Spleen (tissue), 11 donors: ENCODE measurements at regions not wholly inside any gene's neighbourhood (a gene's known extent, or its start where the extent isn't known, plus 50 kb on each side); places are given as distances from the start of the nearest gene placed in this dataset.

Experiments
- DNase-seq: peaks from one replicate; pipeline ENCODE4 v3.0.0-alpha.2; 2020
- H3K27ac ChIP-seq, 8 donors: fragments of 200-600 bp; sonication (generic) in 7 of 8; 1 replicate in 4 of 8; 2 replicates in 4 of 8; pipeline versions ENCODE4 v1.5.0 to v1.8.0; 2016 to 2021; ENCODE audit warnings: inconsistent platforms in 4 of 8, mild to moderate bottlenecking in 4 of 8, moderate library complexity in 1 of 8
- H3K27me3 ChIP-seq, 7 donors: fragments of 200-600 bp; sonication (generic) in 6 of 7; replicated peaks in 1 of 7; 1 replicate in 4 of 7; 2 replicates in 3 of 7; pipeline versions ENCODE4 v1.5.0 to v1.8.0; 2016 to 2021; ENCODE audit warnings: inconsistent platforms in 3 of 7, mild to moderate bottlenecking in 1 of 7
- H3K36me3 ChIP-seq, 6 donors: fragments of 200-600 bp; sonication (generic) in 5 of 6; 1 replicate in 4 of 6; 2 replicates in 2 of 6; pipeline versions ENCODE4 v1.5.0 to v1.8.0; 2016 to 2021; ENCODE audit warnings: inconsistent platforms in 2 of 6
- H3K4me1 ChIP-seq, 6 donors: fragments of 200-600 bp; sonication (generic) in 5 of 6; 1 replicate in 3 of 6; 2 replicates in 3 of 6; pipeline versions ENCODE4 v1.5.0 to v1.8.0; 2016 to 2021; ENCODE audit warnings: inconsistent platforms in 3 of 6
- H3K4me3 ChIP-seq, 8 donors: fragments of 200-600 bp; sonication (generic) in 7 of 8; 1 replicate in 4 of 8; 2 replicates in 4 of 8; pipeline versions ENCODE4 v1.5.0 to v1.8.0; 2016 to 2021; ENCODE audit warnings: inconsistent platforms in 4 of 8, mild to moderate bottlenecking in 4 of 8, moderate library complexity in 2 of 8
- H3K9me3 ChIP-seq, 8 donors: fragments of 200-600 bp; sonication (generic) in 7 of 8; 1 replicate in 4 of 8; 2 replicates in 4 of 8; pipeline versions ENCODE4 v1.5.0 to v1.8.0; 2016 to 2021; ENCODE audit warnings: inconsistent platforms in 4 of 8
- POLR2A ChIP-seq, 3 donors: fragments of 450-650 bp; IDR thresholded peaks; one replicate each; pipeline ENCODE4 v1.5.1; 2017; ENCODE audit warnings: antibody characterized with exemption in 3 of 3, mild to moderate bottlenecking in 1 of 3
- POLR2AphosphoS5 ChIP-seq, 3 donors: sonication (generic); formaldehyde crosslinking; IDR thresholded peaks; one replicate each; pipeline ENCODE4 v1.5.1; 2017; ENCODE audit warnings: antibody characterized with exemption in 3 of 3
- WGBS, 5 donors: extraction: QIAGEN DNeasy Blood & Tissue Kit in 3 of 5; methylation state at CpG; one replicate each; pipeline versions ENCODE4 v1.1.5 to v1.1.7; 2013 to 2018; 5-methylcytosine and 5-hydroxymethylcytosine counted together
- intact Hi-C: fragments of 100-400 bp; cut with DNase I; formaldehyde crosslinking; loops from one replicate; pipeline ENCODE4 v1.15.0; 2023; ENCODE audit warnings: low total_unique reads
- TF ChIP-seq, protein P1 (sequence below), 11 experiments: fragments of 200-600 bp in 7 of 11; fragments of 450-650 bp in 4 of 11; sonication (generic) in 4 of 11; IDR thresholded peaks in 8 of 11; conservative IDR thresholded peaks in 3 of 11; 1 replicate in 7 of 11; 2 replicates in 4 of 11; pipeline versions ENCODE4 v1.4.0 to v1.8.0; 2016 to 2021; ENCODE audit warnings: antibody characterized with exemption in 11 of 11, inconsistent platforms in 4 of 11, mild to moderate bottlenecking in 1 of 11
- donor health status: healthy with polysubstance abuse.
- donor health status: DM: no; HTN: no; CAD: no; lungs with moderate emphysema.
- donor health status: DM: no; HTN: no; CAD: no.
- donor health status: Bipolar disorder and iron deficiency.
- donor health status: healthy.
- donor health status: DM: no; HTN: no; CAD: no.
- donor health status: DM: yes; HTN: yes; CAD: no.

- TF ChIP-seq POLR2A (IDR thresholded peaks at IDR 0.05) = no peak
- TF ChIP-seq, protein P1, sequence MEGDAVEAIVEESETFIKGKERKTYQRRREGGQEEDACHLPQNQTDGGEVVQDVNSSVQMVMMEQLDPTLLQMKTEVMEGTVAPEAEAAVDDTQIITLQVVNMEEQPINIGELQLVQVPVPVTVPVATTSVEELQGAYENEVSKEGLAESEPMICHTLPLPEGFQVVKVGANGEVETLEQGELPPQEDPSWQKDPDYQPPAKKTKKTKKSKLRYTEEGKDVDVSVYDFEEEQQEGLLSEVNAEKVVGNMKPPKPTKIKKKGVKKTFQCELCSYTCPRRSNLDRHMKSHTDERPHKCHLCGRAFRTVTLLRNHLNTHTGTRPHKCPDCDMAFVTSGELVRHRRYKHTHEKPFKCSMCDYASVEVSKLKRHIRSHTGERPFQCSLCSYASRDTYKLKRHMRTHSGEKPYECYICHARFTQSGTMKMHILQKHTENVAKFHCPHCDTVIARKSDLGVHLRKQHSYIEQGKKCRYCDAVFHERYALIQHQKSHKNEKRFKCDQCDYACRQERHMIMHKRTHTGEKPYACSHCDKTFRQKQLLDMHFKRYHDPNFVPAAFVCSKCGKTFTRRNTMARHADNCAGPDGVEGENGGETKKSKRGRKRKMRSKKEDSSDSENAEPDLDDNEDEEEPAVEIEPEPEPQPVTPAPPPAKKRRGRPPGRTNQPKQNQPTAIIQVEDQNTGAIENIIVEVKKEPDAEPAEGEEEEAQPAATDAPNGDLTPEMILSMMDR (IDR thresholded peaks at IDR 0.05 in 8 of 11, conservative IDR thresholded peaks at IDR 0.05 in 3 of 11) = no peak
- no peak for TF ChIP-seq POLR2AphosphoS5 (IDR thresholded peaks at IDR 0.05)
- WGBS, 5 donors = 75 to 90% (median 88%) methylated on average over 3 of the region's 3 CpGs
Measured at GRCh38 chr10:33803248-33803647, 468.8 kb upstream of the NRP1 start.

DNA sequence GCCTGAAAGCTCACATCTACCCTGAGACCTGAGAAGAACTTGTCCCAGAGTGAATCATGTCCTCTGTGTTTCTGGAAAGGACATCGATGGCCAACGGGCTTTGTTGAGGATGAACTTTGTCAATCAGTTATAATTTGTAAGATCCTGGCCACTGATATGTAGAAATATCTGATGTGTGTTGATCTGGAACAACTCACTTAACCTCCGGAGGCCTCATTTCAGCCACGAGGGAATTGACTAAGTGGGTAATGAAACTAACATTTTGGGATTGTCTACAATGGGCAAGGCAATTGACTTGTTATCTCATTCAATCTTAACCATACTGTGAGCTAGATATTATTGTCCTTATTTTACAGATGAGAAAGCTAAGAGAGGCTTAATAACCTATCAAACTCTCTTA lies 468.1 kb upstream of the NRP1 start:
- Histone ChIP-seq H3K4me1 (peaks cover 0 to 7% (median 0%) of the 10 kb centered on the region in 6 donors), H3K27me3 (no peaks in the 10 kb centered on the region), H3K9me3 (no peaks in the 10 kb centered on the region), H3K27ac (no peak overlapping the region), H3K4me3 (no peak overlapping the region), H3K36me3 (no peaks in the 10 kb centered on the region)
- 89 to 93% (median 92%) methylated on average over 4 of the region's 4 CpGs for WGBS, 5 donors
- no peak for TF ChIP-seq POLR2A (IDR thresholded peaks at IDR 0.05)
- intact Hi-C loops = no loop called here
- DNase-seq = no peak

More at GRCh38 chr10:33803248-33803647, 468.8 kb upstream of the NRP1 start:
- Histone ChIP-seq H3K4me1 (peaks cover 0 to 7% (median 0%) of the 10 kb centered on the region in 6 donors), H3K27me3 (no peaks in the 10 kb centered on the region), H3K36me3 (no peaks in the 10 kb centered on the region), H3K9me3 (no peaks in the 10 kb centered on the region), H3K27ac (no peak overlapping the region), H3K4me3 (no peak overlapping the region)
- no peak for DNase-seq
- intact Hi-C loops = no loop called here

DNA sequence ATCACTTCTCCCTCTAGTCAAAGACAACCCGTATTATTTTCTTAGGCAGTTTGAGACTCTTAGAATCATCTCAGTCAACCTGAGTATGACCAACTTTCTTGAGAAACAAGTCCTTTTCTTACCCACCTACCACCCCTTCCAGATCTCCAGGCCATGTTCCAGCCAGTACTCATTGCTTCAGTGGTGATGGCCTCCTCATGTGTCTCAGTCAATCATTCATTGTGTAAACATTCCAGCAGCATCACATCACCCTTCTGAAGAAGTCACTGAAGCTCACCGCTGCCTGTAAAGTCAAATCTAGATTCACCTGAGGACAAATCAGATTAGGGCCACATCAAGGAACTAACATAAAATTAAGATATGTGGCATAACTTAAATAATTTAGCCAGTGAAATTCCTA lies 467.2 kb upstream of the NRP1 start:
- no peak overlapping the region for H3K4me3 ChIP-seq
- TF ChIP-seq, protein P1 (IDR thresholded peaks at IDR 0.05 in 8 of 11, conservative IDR thresholded peaks at IDR 0.05 in 3 of 11) = no peak
- TF ChIP-seq POLR2AphosphoS5 (IDR thresholded peaks at IDR 0.05) = no peak
- TF ChIP-seq POLR2A (IDR thresholded peaks at IDR 0.05) = no peak
- intact Hi-C loops = no loop called here
- H3K27ac ChIP-seq = no peak overlapping the region
- H3K36me3 ChIP-seq = no peaks in the 10 kb centered on the region
- WGBS, 5 donors = 94 to 100% (median 94%) methylated on average over 2 of the region's 2 CpGs
- H3K27me3 ChIP-seq = no peaks in the 10 kb centered on the region
- peaks cover 0 to 7% (median 0%) of the 10 kb centered on the region in 6 donors for H3K4me1 ChIP-seq
- no peak for DNase-seq
- no peaks in the 10 kb centered on the region for H3K9me3 ChIP-seq

DNA sequence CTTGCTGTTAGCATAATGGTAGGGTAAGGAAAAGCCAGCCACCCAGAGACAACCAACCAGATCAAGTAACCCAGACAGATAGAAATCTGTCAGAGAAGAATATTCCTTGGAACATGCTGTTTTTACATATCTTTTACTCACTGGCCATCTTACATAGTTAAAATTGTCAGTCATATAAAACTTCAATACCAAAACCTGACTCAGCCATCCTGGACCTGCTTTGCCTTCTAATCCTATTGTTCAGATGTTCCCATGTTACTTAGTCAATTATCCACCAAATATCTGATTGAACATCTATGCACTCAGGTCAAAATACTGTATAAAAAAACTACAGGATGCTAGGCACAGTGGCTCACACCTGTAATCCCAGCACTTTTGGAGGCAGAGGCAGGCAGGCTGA lies 466.5 kb upstream of the NRP1 start:
- Histone ChIP-seq H3K27me3 (no peaks in the 10 kb centered on the region), H3K9me3 (no peaks in the 10 kb centered on the region), H3K4me3 (no peak overlapping the region), H3K4me1 (peaks cover 0 to 7% (median 0%) of the 10 kb centered on the region in 6 donors), H3K36me3 (no peaks in the 10 kb centered on the region), H3K27ac (no peak overlapping the region)
- TF ChIP-seq, protein P1 (IDR thresholded peaks at IDR 0.05 in 8 of 11, conservative IDR thresholded peaks at IDR 0.05 in 3 of 11) = no peak
- TF ChIP-seq POLR2AphosphoS5 (IDR thresholded peaks at IDR 0.05) = no peak
- no peak for TF ChIP-seq POLR2A (IDR thresholded peaks at IDR 0.05)
- DNase-seq = no peak
- intact Hi-C loops = no loop called here

GRCh38 chr10:33800545-33800944 lies 466.1 kb upstream of the NRP1 start:
- 75 to 87% (median 83%) methylated on average over 5 of the region's 5 CpGs for WGBS, 5 donors
- no peak for TF ChIP-seq POLR2A (IDR thresholded peaks at IDR 0.05)
- TF ChIP-seq POLR2AphosphoS5 (IDR thresholded peaks at IDR 0.05) = no peak
- TF ChIP-seq, protein P1 (IDR thresholded peaks at IDR 0.05 in 8 of 11, conservative IDR thresholded peaks at IDR 0.05 in 3 of 11) = no peak
- H3K27ac ChIP-seq = no peak overlapping the region
- intact Hi-C loops = no loop called here
- H3K9me3 ChIP-seq = no peaks in the 10 kb centered on the region
- no peak overlapping the region for H3K4me3 ChIP-seq
- H3K36me3 ChIP-seq = no peaks in the 10 kb centered on the region
- H3K27me3 ChIP-seq = no peaks in the 10 kb centered on the region
- H3K4me1 ChIP-seq = peaks cover 0 to 7% (median 0%) of the 10 kb centered on the region in 6 donors
- DNase-seq = no peak
